ENCODE measurements at regions not wholly inside any gene's neighbourhood (a gene's known extent, or its start where the extent isn't known, plus 50 kb on each side); places are given as distances from the start of the nearest gene placed in this dataset.

DNA sequence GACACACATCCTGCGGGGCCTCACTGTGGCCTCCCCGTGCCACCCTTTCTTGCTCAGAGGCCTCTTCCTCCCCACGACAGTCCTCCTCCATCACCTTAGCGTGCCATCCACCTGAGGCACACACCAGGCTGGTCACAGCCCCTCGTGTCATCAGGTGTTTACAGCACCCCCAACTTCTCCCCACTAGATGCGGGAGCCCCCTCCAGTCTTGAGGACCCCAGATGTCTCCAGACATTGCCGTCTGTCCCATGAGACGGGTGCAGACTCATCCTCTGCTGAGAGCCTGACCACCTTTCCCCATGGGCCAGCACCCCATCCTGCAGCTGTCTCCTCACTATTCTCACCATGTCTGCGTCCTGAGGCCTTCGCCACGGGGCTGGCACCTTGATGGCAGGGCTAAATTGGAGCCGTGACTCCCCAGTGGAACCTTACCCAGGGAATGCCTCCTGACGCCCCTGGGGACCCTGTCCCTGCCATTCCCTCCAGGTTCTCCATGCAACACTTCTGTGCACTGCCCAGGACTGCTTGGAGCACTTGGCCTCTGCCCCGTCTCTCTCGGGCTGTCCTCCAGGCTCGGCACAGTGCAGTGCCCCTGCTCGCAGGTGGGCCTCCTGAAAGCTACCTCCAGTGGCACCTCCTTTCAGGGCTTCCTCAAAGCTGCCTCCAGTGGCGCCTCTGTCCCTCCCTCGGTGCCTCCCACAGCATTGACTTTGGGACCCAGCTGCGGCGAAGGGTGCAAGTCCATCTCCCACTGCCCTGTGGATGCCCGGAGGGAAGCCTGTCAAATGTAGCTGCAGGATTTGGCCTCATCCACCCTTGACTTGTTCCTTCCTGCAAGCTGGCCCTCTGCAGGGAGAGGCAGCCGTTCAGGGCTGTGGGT lies 1386.8 kb downstream of the BRD1 start:
- DNase-seq (ENCODE audit: low read depth), result no peak

GRCh38 chr22:48440176-48440575 lies 1387.5 kb downstream of the BRD1 start:
- no peak for DNase-seq (ENCODE audit: low read depth)

DNA sequence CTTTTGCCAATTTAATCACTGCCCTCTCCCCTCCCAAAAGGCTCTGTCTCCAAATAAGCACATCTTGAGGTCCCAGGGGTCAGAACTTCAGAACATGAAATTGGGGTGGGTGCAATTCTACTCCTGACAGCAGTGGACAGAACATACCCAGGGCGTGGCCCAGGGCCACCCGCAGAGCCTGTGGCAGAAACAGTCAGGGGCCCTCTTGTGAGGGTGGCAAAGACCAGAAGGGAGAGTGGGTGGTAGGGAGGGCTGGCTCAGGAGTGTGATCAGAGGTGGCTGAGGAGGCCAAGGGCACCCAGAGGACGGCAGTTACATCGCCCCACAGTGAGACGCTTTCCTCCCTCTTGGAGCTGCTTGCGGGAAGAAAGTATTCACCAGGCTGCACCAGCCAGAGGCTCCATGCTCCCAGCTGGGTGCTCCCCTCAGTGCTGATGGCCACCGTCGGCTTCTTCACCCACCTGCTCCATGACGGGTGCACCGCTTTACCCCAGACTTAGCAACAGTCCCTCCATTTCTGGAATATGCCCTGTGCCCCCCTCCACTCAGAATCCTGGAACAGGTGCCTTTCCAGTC lies 1388.0 kb downstream of the BRD1 start:
- DNase-seq (ENCODE audit: low read depth), result no peak

DNA sequence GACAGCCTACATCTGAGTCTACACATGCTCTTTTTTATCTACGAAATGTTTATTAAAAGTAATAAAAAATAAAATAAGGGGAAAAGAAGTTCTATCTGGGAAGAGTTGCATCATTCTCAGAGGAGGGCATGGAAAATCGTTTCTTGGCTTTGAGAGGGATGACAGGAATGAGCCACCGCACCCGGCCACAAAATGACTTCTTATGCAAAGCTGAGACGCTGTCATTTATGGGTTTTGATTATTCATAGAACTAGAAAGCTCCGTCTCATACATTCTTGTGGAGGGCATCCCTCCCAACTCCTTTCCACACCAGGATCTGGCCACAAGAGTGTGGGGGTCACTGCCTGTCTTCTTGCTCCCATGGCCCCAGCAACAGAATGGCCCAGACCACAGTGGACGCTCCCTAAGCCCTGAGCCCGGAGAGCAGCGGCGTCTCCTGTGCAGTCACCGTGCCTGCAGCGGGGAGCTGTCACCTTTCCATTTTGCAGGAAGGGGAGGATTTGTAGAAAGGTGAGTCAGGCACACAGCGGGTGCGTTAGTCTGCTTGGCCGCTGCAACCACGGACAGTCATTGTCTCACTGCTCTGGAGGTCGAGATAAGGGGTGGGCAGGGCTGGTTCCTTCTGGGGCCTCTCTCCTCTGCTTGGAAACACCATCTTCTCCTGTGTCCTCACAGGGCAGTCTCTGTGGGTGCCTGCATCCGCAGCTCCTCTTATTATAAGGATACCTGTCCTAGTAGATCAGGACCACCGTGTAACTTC lies 1388.7 kb downstream of the BRD1 start:
- DNase-seq (ENCODE audit: low read depth), result no peak

GRCh38 chr22:48438096-48438495 lies 1389.6 kb downstream of the BRD1 start:
- DNase-seq (ENCODE audit: low read depth), result no peak

DNA sequence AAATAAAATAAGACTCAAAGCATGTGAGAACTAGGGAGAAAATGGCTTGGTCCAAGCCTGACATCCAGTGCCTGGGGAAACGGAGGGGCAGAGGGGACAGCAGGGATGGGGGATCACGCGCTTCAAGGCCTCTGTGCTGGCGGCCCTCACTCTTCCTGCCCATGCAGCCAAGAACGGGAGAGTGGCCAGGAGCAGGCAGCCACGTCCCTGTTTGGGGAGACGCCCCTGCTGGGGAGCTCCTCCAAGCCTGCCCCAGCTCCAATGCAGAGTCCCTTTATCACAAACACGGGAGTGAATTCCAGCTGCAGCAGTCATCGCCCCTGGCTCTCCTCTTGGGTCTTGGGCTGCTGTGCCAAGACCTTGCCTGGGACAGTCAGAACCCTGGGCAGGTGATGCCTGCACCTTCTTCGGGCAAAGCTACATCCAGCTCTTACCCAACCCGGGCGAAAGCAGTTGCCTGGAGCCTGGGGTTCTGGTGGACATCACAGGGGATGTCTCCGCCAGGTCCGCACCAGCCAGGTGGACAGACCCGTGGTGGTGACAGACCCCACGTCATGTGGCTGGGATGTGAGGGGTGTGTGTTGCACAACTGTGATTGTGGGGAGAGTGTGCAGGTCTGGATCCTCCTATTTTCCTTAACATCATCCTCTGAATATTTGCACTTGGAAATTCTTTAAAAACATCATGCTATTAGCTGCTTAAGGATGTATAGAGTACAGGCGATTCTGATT lies 1391.3 kb downstream of the BRD1 start:
- no peak for DNase-seq (ENCODE audit: low read depth)

GRCh38 chr22:48434868-48435250 lies 1392.8 kb downstream of the BRD1 start:
- DNase-seq (ENCODE audit: low read depth), result no peak

GRCh38 chr22:48434156-48434867 lies 1393.4 kb downstream of the BRD1 start:
- no peak for DNase-seq (ENCODE audit: low read depth)

DNA sequence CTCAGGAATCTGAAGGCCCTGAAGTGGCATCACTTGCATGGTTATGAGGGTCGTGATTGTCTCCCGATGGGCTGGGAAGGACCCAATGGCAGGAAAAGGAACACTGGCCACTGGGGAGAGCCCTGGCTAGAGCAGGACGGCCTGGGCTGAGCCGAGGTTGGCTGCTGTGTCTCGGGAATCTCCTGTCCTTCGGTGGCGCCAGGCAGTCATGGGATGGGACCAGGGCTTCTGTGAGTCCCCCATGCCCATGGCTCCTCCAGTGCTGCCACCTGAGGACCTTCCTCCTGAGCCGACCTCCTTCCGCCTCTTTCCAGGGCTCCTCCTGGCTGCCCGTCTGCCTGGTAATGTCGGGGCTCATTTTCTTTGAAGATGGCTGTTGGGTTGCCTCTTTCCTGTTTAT lies 1394.0 kb downstream of the BRD1 start:
- no peak for DNase-seq (ENCODE audit: low read depth)

DNA sequence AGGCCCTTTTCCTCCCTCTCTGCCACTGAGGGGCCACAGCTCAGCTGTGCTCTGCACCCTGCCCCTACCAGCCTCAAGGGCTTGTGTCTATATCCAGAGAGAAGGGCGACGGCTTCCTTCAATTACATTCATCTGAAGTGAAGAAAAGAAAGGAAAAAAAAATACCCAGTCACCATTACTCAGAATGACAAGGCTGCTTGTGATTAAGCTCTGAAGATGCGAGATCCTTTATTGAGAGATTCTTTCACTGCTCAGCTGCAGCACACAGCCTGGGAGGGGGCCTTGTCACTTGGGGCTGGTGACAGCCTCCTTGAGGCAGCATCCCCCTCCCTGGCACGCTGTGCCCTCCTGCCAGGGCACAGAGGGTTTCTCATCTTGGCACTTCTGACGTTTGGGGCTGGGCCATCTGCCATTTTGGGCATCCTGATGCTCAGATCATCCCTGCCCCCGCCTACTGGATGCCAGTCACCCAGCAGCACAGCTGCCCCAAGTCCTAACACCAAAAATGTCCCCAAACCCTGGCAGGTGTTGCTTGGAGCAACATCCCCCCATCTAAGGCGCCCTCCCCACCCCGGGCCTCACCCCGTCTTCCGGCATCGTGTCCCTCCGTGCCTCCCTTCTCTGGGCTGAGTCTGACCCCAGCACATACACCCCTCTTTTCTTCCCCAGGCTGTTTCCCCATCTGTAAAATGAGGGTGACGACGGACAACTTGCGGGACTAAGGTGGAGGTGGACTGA lies 1394.7 kb downstream of the BRD1 start:
- no peak for DNase-seq (ENCODE audit: low read depth)

GRCh38 chr22:48431536-48432315 lies 1395.9 kb downstream of the BRD1 start:
- no peak for DNase-seq (ENCODE audit: low read depth)

GRCh38 chr22:48431014-48431413 lies 1396.7 kb downstream of the BRD1 start:
- no peak for DNase-seq (ENCODE audit: low read depth)

GRCh38 chr22:48429446-48430020 lies 1398.1 kb downstream of the BRD1 start:
- DNase-seq (ENCODE audit: low read depth), result no peak

DNA sequence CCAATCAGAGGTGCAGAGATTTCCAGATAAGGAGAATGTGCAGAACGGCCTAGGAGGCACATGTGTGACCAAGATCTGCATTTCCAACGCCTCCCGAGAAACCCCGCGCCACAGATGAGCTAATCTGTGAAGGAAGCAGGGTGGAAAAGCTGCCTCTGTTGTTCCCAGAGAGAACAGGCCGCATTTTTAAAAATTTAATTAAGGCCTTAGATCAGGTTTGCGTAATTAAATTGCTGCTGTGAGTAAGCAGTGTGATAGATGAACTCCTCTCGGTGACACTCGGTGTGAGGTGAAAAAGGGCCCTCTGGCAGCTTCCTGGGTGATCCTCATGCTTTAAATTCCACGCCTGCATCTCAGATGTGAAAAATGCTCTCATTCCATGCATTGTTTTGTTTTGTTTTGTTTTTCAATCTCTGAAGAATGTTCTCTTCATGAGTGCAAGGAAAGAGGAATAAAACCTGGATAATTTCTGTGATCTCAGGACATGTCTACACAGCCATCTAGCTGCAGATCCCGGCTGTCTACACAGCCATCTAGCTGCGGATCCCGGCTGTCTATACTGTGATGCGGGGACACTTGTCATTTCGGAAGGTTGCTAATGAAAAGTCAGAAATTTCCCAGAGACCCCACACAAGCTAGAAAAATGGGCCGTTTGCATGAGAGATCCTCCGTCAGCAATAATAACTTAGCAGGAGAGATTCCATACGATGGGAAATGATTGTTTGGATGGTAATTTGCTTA lies 1398.9 kb downstream of the BRD1 start:
- DNase-seq (ENCODE audit: low read depth), result no peak

DNA sequence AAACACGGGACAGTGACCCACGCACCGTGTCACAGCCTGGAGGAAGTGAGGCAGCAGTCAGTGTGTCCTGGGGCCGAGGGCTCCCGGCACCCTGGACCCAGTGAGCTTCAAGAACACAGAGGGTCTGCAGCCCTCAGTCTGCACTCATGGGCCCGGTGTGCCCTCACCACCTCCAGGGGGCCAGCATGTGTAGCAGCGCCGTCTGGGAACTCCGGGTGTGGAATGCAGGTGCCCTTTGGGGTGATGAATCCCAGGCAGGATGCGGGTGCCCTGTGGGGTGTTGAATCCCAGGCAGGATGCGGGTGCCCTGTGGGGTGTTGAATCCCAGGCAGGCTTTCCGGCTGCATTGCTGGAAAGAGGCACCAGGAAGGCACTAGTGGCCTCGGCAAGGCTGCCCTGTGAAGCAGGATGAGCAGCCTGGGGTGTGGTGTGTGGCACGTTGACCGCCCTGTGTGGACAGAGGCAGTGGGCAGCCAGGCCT lies 1399.9 kb downstream of the BRD1 start:
- DNase-seq (ENCODE audit: low read depth), result no peak

GRCh38 chr22:48426466-48427380 lies 1401.0 kb downstream of the BRD1 start:
- no peak for DNase-seq (ENCODE audit: low read depth)

GRCh38 chr22:48425641-48426040 lies 1402.0 kb downstream of the BRD1 start:
- no peak for DNase-seq (ENCODE audit: low read depth)

GRCh38 chr22:48425091-48425506 lies 1402.6 kb downstream of the BRD1 start:
- no peak for DNase-seq (ENCODE audit: low read depth)
